Neural progenitor cell (in vitro differentiated cells): ENCODE measurements at regions not wholly inside any gene's neighbourhood (a gene's known extent, or its start where the extent isn't known, plus 50 kb on each side); places are given as distances from the start of the nearest gene placed in this dataset.
A peak's percentile ranks its signal among the peaks of the same experiment; 100 is the strongest.

ENCODE experiments used
- DNase-seq: peaks from one replicate; pipeline ENCODE4 v3.0.0-alpha.2; 2016; ENCODE audit warnings: low spot score
- H2AFZ ChIP-seq: fragments of 200-600 bp; sonication (generic); replicated peaks from 2 replicates; pipeline ENCODE4 v1.6.1; 2016; ENCODE audit warnings: antibody characterized with exemption
- H3F3A ChIP-seq: fragments of 200-600 bp; sonication (generic); 2 replicates; pipeline ENCODE4 v1.6.1; 2016; ENCODE audit warnings: antibody characterized with exemption, low read depth
- H3K27ac ChIP-seq: fragments of 200-600 bp; sonication (generic); 2 replicates; pipeline ENCODE4 v1.5.1; 2016; ENCODE audit warnings: mild to moderate bottlenecking
- H3K27me3 ChIP-seq: fragments of 200-600 bp; sonication (generic); 2 replicates; pipeline ENCODE4 v1.6.1; 2016; ENCODE audit warnings: mild to moderate bottlenecking, moderate library complexity
- H3K36me3 ChIP-seq: fragments of 200-600 bp; sonication (generic); 2 replicates; pipeline ENCODE4 v1.5.1; 2016
- H3K4me1 ChIP-seq: fragments of 200-600 bp; sonication (generic); 2 replicates; pipeline ENCODE4 v1.6.1; 2016; ENCODE audit warnings: mixed run types
- H3K4me2 ChIP-seq: fragments of 200-600 bp; sonication (generic); 2 replicates; pipeline ENCODE4 v1.6.1; 2016
- H3K4me3 ChIP-seq: fragments of 200-600 bp; sonication (generic); 2 replicates; pipeline ENCODE4 v1.5.1; 2016
- H3K79me2 ChIP-seq: fragments of 200-600 bp; sonication (generic); 2 replicates; pipeline ENCODE4 v1.6.1; 2016; ENCODE audit warnings: low read depth
- H3K9ac ChIP-seq: fragments of 200-600 bp; sonication (generic); 2 replicates; pipeline ENCODE4 v1.6.1; 2016
- H3K9me3 ChIP-seq: fragments of 200-600 bp; sonication (generic); 2 replicates; pipeline ENCODE4 v1.5.1; 2016; ENCODE audit warnings: low read depth
- H4K20me1 ChIP-seq: fragments of 200-600 bp; sonication (generic); 2 replicates; pipeline ENCODE4 v1.6.1; 2016; ENCODE audit warnings: low read depth
- H3K27ac Mint-ChIP-seq: 3 replicates; pipeline ENCODE4 v1.8.0; 2021; ENCODE audit warnings: mixed read lengths
- H3K27me3 Mint-ChIP-seq: 2 replicates; pipeline ENCODE4 v1.8.0; 2022; ENCODE audit warnings: low read depth, mild to moderate bottlenecking, inconsistent platforms, moderate library complexity, mixed read lengths; ENCODE audit not compliant: insufficient read depth
- H3K36me3 Mint-ChIP-seq: 3 replicates; pipeline ENCODE4 v1.8.0; 2021; ENCODE audit warnings: mixed read lengths
- H3K4me1 Mint-ChIP-seq: 3 replicates; pipeline ENCODE4 v1.8.0; 2021; ENCODE audit warnings: mixed read lengths
- H3K4me3 Mint-ChIP-seq: 3 replicates; pipeline ENCODE4 v1.8.0; 2021; ENCODE audit warnings: mild to moderate bottlenecking, moderate library complexity, mixed read lengths
- H3K9me3 Mint-ChIP-seq: 3 replicates; pipeline ENCODE4 v1.8.0; 2020; ENCODE audit warnings: mixed read lengths
- CTCF ChIP-seq: fragments of 200-600 bp; sonication (generic); IDR thresholded peaks from 2 replicates; pipeline ENCODE4 v1.5.1; 2017; ENCODE audit warnings: antibody characterized with exemption, mild to moderate bottlenecking
- EZH2 ChIP-seq: fragments of 200-600 bp; sonication (generic); IDR thresholded peaks from 2 replicates; pipeline ENCODE4 v1.6.1; 2017; ENCODE audit warnings: antibody characterized with exemption, mild to moderate bottlenecking, moderate library complexity
- EZH2phosphoT487 ChIP-seq: fragments of 200-600 bp; sonication (generic); IDR thresholded peaks from 2 replicates; pipeline ENCODE4 v1.6.1; 2017; ENCODE audit warnings: antibody characterized with exemption

- no peak overlapping the region for H3K27ac ChIP-seq
- peaks cover 3% of the 10 kb centered on the region for H3K9me3 Mint-ChIP-seq
- no peak overlapping the region for H3K27ac Mint-ChIP-seq
These were observed 309.6 kb downstream of the CWC27 start for GRCh38 chr5:65078331-65078730.

GRCh38 chr5:65081071-65081470, 312.3 kb downstream of the CWC27 start:
- no peaks in the 10 kb centered on the region for H3F3A ChIP-seq
- Mint-ChIP-seq H3K27ac (no peak overlapping the region), H3K4me3 (no peak overlapping the region), H3K27me3 (peaks cover 4% of the 10 kb centered on the region), H3K9me3 (peaks cover 3% of the 10 kb centered on the region), H3K36me3 (no peaks in the 10 kb centered on the region), H3K4me1 (peaks cover 37% of the 10 kb centered on the region)
- H3K36me3 ChIP-seq = no peaks in the 10 kb centered on the region
- H3K79me2 ChIP-seq = no peaks in the 10 kb centered on the region
- no peaks in the 10 kb centered on the region for H3K9me3 ChIP-seq
- peaks cover 15% of the 10 kb centered on the region for H3K4me1 ChIP-seq
- TF ChIP-seq EZH2 (no peak), CTCF (no peak), EZH2phosphoT487 (no peak)
- H3K27ac ChIP-seq = no peak overlapping the region
- no peaks in the 10 kb centered on the region for H4K20me1 ChIP-seq
- H3K9ac ChIP-seq = no peak overlapping the region
- no peak overlapping the region for H2AFZ ChIP-seq
- no peaks in the 10 kb centered on the region for H3K27me3 ChIP-seq
- no peak for DNase-seq
- H3K4me3 ChIP-seq = no peak overlapping the region
- no peak overlapping the region for H3K4me2 ChIP-seq

More at GRCh38 chr5:65078331-65078730, 309.6 kb downstream of the CWC27 start:
- no peaks in the 10 kb centered on the region for H4K20me1 ChIP-seq
- TF ChIP-seq CTCF = no peak
- peaks cover 41% of the 10 kb centered on the region for H3K4me1 Mint-ChIP-seq
- no peak overlapping the region for H3K9ac ChIP-seq
- H3K4me3 ChIP-seq = no peak overlapping the region
- no peak for DNase-seq
- no peaks in the 10 kb centered on the region for H3K36me3 Mint-ChIP-seq
- no peaks in the 10 kb centered on the region for H3K9me3 ChIP-seq
- no peak overlapping the region for H3K4me3 Mint-ChIP-seq
- no peak overlapping the region for H3K4me2 ChIP-seq
- H3K4me1 ChIP-seq = peaks cover 18% of the 10 kb centered on the region
- peak overlapping the region; percentile 23 for H2AFZ ChIP-seq
- H3F3A ChIP-seq = no peaks in the 10 kb centered on the region
- no peaks in the 10 kb centered on the region for H3K27me3 ChIP-seq
- H3K27me3 Mint-ChIP-seq = peaks cover 3% of the 10 kb centered on the region
- no peaks in the 10 kb centered on the region for H3K36me3 ChIP-seq
- H3K79me2 ChIP-seq = no peaks in the 10 kb centered on the region

GRCh38 chr5:65084795-65085515, 316.2 kb downstream of the CWC27 start:
- no peaks in the 10 kb centered on the region for H3K36me3 Mint-ChIP-seq
- no peaks in the 10 kb centered on the region for H3K9me3 Mint-ChIP-seq
- peak overlapping the region; percentile 68 for H2AFZ ChIP-seq
- H3K4me1 Mint-ChIP-seq = peaks cover 15% of the 10 kb centered on the region
- no peaks in the 10 kb centered on the region for H3K79me2 ChIP-seq
- no peak overlapping the region for H3K9ac ChIP-seq
- H3K4me3 Mint-ChIP-seq = no peak overlapping the region
- DNase-seq = no peak
- H3K36me3 ChIP-seq = no peaks in the 10 kb centered on the region
- no peaks in the 10 kb centered on the region for H3K4me1 ChIP-seq
- no peak overlapping the region for H3K27ac Mint-ChIP-seq
- H3K27me3 ChIP-seq = no peaks in the 10 kb centered on the region
- H3K4me2 ChIP-seq = no peak overlapping the region
- TF ChIP-seq EZH2 = no peak
- TF ChIP-seq CTCF = no peak
- TF ChIP-seq EZH2phosphoT487 = no peak
- peaks cover 4% of the 10 kb centered on the region for H3K27me3 Mint-ChIP-seq
- no peak overlapping the region for H3K4me3 ChIP-seq
- no peaks in the 10 kb centered on the region for H3F3A ChIP-seq
- H3K27ac ChIP-seq = no peak overlapping the region
- H4K20me1 ChIP-seq = no peaks in the 10 kb centered on the region
- no peaks in the 10 kb centered on the region for H3K9me3 ChIP-seq
